Heart left ventricle (tissue), 16 donors: ENCODE measurements at regions not wholly inside any gene's neighbourhood (a gene's known extent, or its start where the extent isn't known, plus 50 kb on each side); places are given as distances from the start of the nearest gene placed in this dataset.

Experiments used
- ATAC-seq, 4 donors: fragments of 200-7000 bp; cut with Tn5 transposase; one replicate each; pipeline ENCODE4 v1.9.1; 2020 to 2022; ENCODE audit warnings: moderate library complexity in 4 of 4, mild to moderate bottlenecking in 3 of 4, moderate number of reproducible peaks in 1 of 4
- DNase-seq, 5 donors: peaks; one replicate each; pipeline ENCODE4 v3.0.0-alpha.2; 2020
- H3K27ac ChIP-seq, 12 donors: fragments of 200-600 bp; sonication (generic) in 4 of 12; one replicate each; pipeline versions ENCODE4 v1.5.0 to v1.8.0; 2016 to 2022; ENCODE audit warnings: mild to moderate bottlenecking in 2 of 12
- H3K27me3 ChIP-seq, 9 donors: fragments of 200-600 bp; sonication (generic) in 2 of 9; one replicate each; pipeline versions ENCODE4 v1.5.1 to v1.8.0; 2016 to 2022; ENCODE audit warnings: mild to moderate bottlenecking in 3 of 9
- H3K36me3 ChIP-seq, 9 donors: fragments of 200-600 bp; sonication (generic) in 2 of 9; one replicate each; pipeline versions ENCODE4 v1.5.0 to v1.8.0; 2018 to 2022; ENCODE audit warnings: mild to moderate bottlenecking in 2 of 9
- H3K4me1 ChIP-seq, 12 donors: fragments of 200-600 bp; sonication (generic) in 4 of 12; one replicate each; pipeline versions ENCODE4 v1.5.0 to v1.8.0; 2016 to 2022; ENCODE audit warnings: mild to moderate bottlenecking in 3 of 12
- H3K4me3 ChIP-seq, 12 donors: fragments of 200-600 bp; sonication (generic) in 4 of 12; one replicate each; pipeline versions ENCODE4 v1.5.0 to v1.8.0; 2017 to 2022; ENCODE audit warnings: mild to moderate bottlenecking in 9 of 12, moderate library complexity in 4 of 12
- H3K9me3 ChIP-seq, 12 donors: fragments of 200-600 bp; sonication (generic) in 4 of 12; one replicate each; pipeline versions ENCODE4 v1.5.0 to v1.8.0; 2016 to 2022; ENCODE audit warnings: mild to moderate bottlenecking in 1 of 12
- POLR2A ChIP-seq, 2 donors: fragments of 450-650 bp; IDR thresholded peaks; one replicate each; pipeline ENCODE4 v1.6.1; 2017; ENCODE audit warnings: antibody characterized with exemption in 2 of 2, mild to moderate bottlenecking in 2 of 2, moderate library complexity in 2 of 2
- WGBS, 4 donors: extraction: QIAGEN DNeasy Blood & Tissue Kit in 2 of 4; methylation state at CpG; one replicate each; pipeline versions ENCODE4 v1.1.5 to v1.1.7; 2013 to 2018; 5-methylcytosine and 5-hydroxymethylcytosine counted together
- intact Hi-C, 10 donors: fragments of 100-400 bp; cut with DNase I; formaldehyde crosslinking; loops; one replicate each; pipeline versions ENCODE4 v1.11.1 to v1.14.2; 2022
- TF ChIP-seq, protein P1 (sequence below), 12 donors: fragments of 200-600 bp; sonication (generic) in 4 of 12; IDR thresholded peaks; one replicate each; pipeline versions ENCODE4 v1.5.0 to v1.8.0; 2018 to 2022; ENCODE audit warnings: antibody characterized with exemption in 12 of 12, mild to moderate bottlenecking in 5 of 12
- donor health status: ischemic (EF 13 %, LVEDD 7.1; RV severe dilation, severe dysfunction).
- donor health status: healthy with polysubstance abuse.
- donor health status: DM: no; HTN: yes; CAD: no.
- donor health status: DM: no; HTN: no; CAD: no.
- donor health status: ischemic (EF 25% LVEDD 6.9; RV normal size, moderate dysfunction).
- donor health status: ischemic (EF 25% LVEDD 5.7; RV mildly dilated, moderate dysfunction).
- donor health status: healthy.
- donor health status: DM: yes; HTN: yes; CAD: no.
- donor health status: ischemic (EF 35%, LVEDD 5.7; RV mildly dilated, moderate dysfunction).
- donor health status: nonischemic (EF 11% LVEDD 7.7; RV severe dilation, severe dysfunction).
- donor health status: DM: yes; HTN: yes; CAD: no.
- donor health status: PGD.
- donor health status: ischemic (EF 29% LVEDD 5.4; RV normal size, mild dysfunction).
- donor health status: nonischemic (EF 23%, LVEDD 6.1; RV moderate dilation, normal function).

DNA sequence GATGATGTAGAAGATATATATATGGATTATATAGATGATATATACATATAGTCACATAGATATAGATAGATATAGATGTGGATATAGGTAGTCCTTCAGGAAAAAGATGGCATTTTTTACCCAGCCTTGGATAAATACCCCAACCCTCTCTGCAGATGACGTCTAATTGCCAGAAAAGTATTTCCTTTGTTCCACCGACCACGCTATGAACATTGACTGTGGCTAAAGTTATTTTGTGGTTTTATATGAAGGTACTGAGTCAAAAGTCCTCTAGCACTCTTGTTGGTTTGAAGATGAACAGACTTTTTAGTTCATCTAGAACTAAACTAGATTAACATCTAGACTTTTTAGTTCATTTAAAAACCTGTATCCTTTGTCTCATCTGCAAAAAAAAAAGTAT, 207.7 kb downstream of the PLOD2 start:
- TF ChIP-seq, protein P1, sequence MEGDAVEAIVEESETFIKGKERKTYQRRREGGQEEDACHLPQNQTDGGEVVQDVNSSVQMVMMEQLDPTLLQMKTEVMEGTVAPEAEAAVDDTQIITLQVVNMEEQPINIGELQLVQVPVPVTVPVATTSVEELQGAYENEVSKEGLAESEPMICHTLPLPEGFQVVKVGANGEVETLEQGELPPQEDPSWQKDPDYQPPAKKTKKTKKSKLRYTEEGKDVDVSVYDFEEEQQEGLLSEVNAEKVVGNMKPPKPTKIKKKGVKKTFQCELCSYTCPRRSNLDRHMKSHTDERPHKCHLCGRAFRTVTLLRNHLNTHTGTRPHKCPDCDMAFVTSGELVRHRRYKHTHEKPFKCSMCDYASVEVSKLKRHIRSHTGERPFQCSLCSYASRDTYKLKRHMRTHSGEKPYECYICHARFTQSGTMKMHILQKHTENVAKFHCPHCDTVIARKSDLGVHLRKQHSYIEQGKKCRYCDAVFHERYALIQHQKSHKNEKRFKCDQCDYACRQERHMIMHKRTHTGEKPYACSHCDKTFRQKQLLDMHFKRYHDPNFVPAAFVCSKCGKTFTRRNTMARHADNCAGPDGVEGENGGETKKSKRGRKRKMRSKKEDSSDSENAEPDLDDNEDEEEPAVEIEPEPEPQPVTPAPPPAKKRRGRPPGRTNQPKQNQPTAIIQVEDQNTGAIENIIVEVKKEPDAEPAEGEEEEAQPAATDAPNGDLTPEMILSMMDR (IDR thresholded peaks at IDR 0.05), result no peak
- no peak for TF ChIP-seq POLR2A (IDR thresholded peaks at IDR 0.05)
- H3K9me3 ChIP-seq, result peaks cover 0 to 8% (median 0%) of the 10 kb centered on the region in 12 donors
- 89 to 92% (median 91%) methylated on average over 3 of the region's 3 CpGs for WGBS, 4 donors
- H3K27me3 ChIP-seq, result no peaks in the 10 kb centered on the region
- ATAC-seq (no peak), DNase-seq (no peak)
- intact Hi-C loops, result no loop called here
- no peak overlapping the region for H3K4me3 ChIP-seq
- no peak overlapping the region for H3K27ac ChIP-seq
- H3K36me3 ChIP-seq, result no peaks in the 10 kb centered on the region
- H3K4me1 ChIP-seq, result no peaks in the 10 kb centered on the region

GRCh38 chr3:145959457-145960088, 201.4 kb downstream of the PLOD2 start:
- no peak for ATAC-seq
- no peaks in the 10 kb centered on the region for H3K9me3 ChIP-seq
- H3K36me3 ChIP-seq, result no peaks in the 10 kb centered on the region
- WGBS, 4 donors, result 84 to 90% (median 86%) methylated on average over 2 of the region's 2 CpGs
- no peak overlapping the region for H3K4me3 ChIP-seq
- no peak for TF ChIP-seq POLR2A (IDR thresholded peaks at IDR 0.05)
- TF ChIP-seq, protein P1 (IDR thresholded peaks at IDR 0.05), result no peak
- intact Hi-C loops, result no loop called here
- no peak overlapping the region for H3K27ac ChIP-seq
- DNase-seq, result no peak
- no peaks in the 10 kb centered on the region for H3K27me3 ChIP-seq
- H3K4me1 ChIP-seq, result peaks cover 0 to 4% (median 0%) of the 10 kb centered on the region in 12 donors

- Histone ChIP-seq H3K27ac (no peak overlapping the region), H3K4me3 (no peak overlapping the region), H3K4me1 (peaks cover 0 to 4% (median 0%) of the 10 kb centered on the region in 12 donors), H3K27me3 (no peaks in the 10 kb centered on the region), H3K36me3 (no peaks in the 10 kb centered on the region), H3K9me3 (no peaks in the 10 kb centered on the region)
- 77 to 81% (median 80%) methylated on average over 2 of the region's 2 CpGs for WGBS, 4 donors
- TF ChIP-seq, protein P1 (IDR thresholded peaks at IDR 0.05), result no peak
- no peak for TF ChIP-seq POLR2A (IDR thresholded peaks at IDR 0.05)
- DNase-seq (no peak), ATAC-seq (no peak)
- intact Hi-C loops, result no loop called here
Observed at GRCh38 chr3:145963111-145963510, 197.9 kb downstream of the PLOD2 start.

- TF ChIP-seq, protein P1 (IDR thresholded peaks at IDR 0.05), result no peak
- no peak for TF ChIP-seq POLR2A (IDR thresholded peaks at IDR 0.05)
- ATAC-seq (no peak), DNase-seq (no peak)
- no peaks in the 10 kb centered on the region for H3K4me1 ChIP-seq
- WGBS, 4 donors, result 71 to 80% (median 72%) methylated on average over 3 of the region's 3 CpGs
- intact Hi-C loops, result no loop called here
- no peaks in the 10 kb centered on the region for H3K9me3 ChIP-seq
- no peak overlapping the region for H3K27ac ChIP-seq
- no peaks in the 10 kb centered on the region for H3K27me3 ChIP-seq
- no peaks in the 10 kb centered on the region for H3K36me3 ChIP-seq
- no peak overlapping the region for H3K4me3 ChIP-seq
Observed at GRCh38 chr3:145967043-145967442, 193.9 kb downstream of the PLOD2 start.
